Skeletal muscle tissue (tissue), 3 donors: ENCODE measurements at regions not wholly inside any gene's neighbourhood (a gene's known extent, or its start where the extent isn't known, plus 50 kb on each side); places are given as distances from the start of the nearest gene placed in this dataset.

Experiments used
- H3K27ac ChIP-seq: one replicate; pipeline ENCODE4 v1.7.0; 2013; ENCODE audit warnings: mild to moderate bottlenecking, low read depth, low read length, inconsistent platforms
- H3K27me3 ChIP-seq, 3 donors: one replicate each; pipeline ENCODE4 v1.7.0; 2013; ENCODE audit warnings: low read length in 3 of 3; ENCODE audit not compliant: control insufficient read depth in 3 of 3, insufficient read depth in 3 of 3
- H3K36me3 ChIP-seq, 3 donors: one replicate each; pipeline ENCODE4 v1.7.0; 2013; ENCODE audit warnings: low read length in 3 of 3; ENCODE audit not compliant: control insufficient read depth in 3 of 3, insufficient read depth in 3 of 3
- H3K4me1 ChIP-seq, 3 donors: one replicate each; pipeline ENCODE4 v1.7.0; 2013; ENCODE audit warnings: low read length in 3 of 3, mild to moderate bottlenecking in 3 of 3; ENCODE audit not compliant: control insufficient read depth in 3 of 3, insufficient read depth in 3 of 3
- H3K4me3 ChIP-seq, 3 donors: one replicate each; pipeline ENCODE4 v1.7.0; 2013; ENCODE audit warnings: low read length in 3 of 3
- H3K9ac ChIP-seq, 3 donors: one replicate each; pipeline ENCODE4 v1.7.0; 2013; ENCODE audit warnings: low read length in 3 of 3, mild to moderate bottlenecking in 3 of 3, moderate library complexity in 2 of 3, low read depth in 1 of 3
- H3K9me3 ChIP-seq, 3 donors: one replicate each; pipeline ENCODE4 v1.7.0; 2013; ENCODE audit warnings: low read length in 3 of 3; ENCODE audit not compliant: control insufficient read depth in 3 of 3
- donor health status: Osteomylitis.

- no peaks in the 10 kb centered on the region for H3K9me3 ChIP-seq
- no peaks in the 10 kb centered on the region for H3K36me3 ChIP-seq
- no peaks in the 10 kb centered on the region for H3K27me3 ChIP-seq
- H3K4me3 ChIP-seq = no peak overlapping the region
- H3K4me1 ChIP-seq = no peaks in the 10 kb centered on the region
- no peak overlapping the region for H3K9ac ChIP-seq
- H3K27ac ChIP-seq = no peak overlapping the region
Observed at GRCh38 chr1:199682081-199682480, 345.4 kb upstream of the NR5A2 start.

- H3K27me3 ChIP-seq = no peaks in the 10 kb centered on the region
- no peaks in the 10 kb centered on the region for H3K4me1 ChIP-seq
- no peak overlapping the region for H3K4me3 ChIP-seq
- no peak overlapping the region for H3K27ac ChIP-seq
- no peaks in the 10 kb centered on the region for H3K36me3 ChIP-seq
- H3K9ac ChIP-seq = no peak overlapping the region
- H3K9me3 ChIP-seq = no peaks in the 10 kb centered on the region
Observed at GRCh38 chr1:199684686-199685273, 342.7 kb upstream of the NR5A2 start.

- Histone ChIP-seq H3K27ac (no peak overlapping the region), H3K9me3 (no peaks in the 10 kb centered on the region), H3K36me3 (no peaks in the 10 kb centered on the region), H3K27me3 (no peaks in the 10 kb centered on the region), H3K4me3 (no peak overlapping the region), H3K4me1 (no peaks in the 10 kb centered on the region), H3K9ac (no peak overlapping the region)
Observed at GRCh38 chr1:199685369-199685768, 342.1 kb upstream of the NR5A2 start.

GRCh38 chr1:199687321-199687720 is 340.2 kb upstream of the NR5A2 start:
- Histone ChIP-seq H3K4me3 (no peak overlapping the region), H3K9me3 (no peaks in the 10 kb centered on the region), H3K27ac (no peak overlapping the region)

GRCh38 chr1:199688133-199688676 is 339.3 kb upstream of the NR5A2 start:
- Histone ChIP-seq H3K9me3 (no peaks in the 10 kb centered on the region), H3K36me3 (no peaks in the 10 kb centered on the region), H3K27ac (no peak overlapping the region), H3K4me3 (no peak overlapping the region), H3K4me1 (no peaks in the 10 kb centered on the region), H3K9ac (no peak overlapping the region), H3K27me3 (peaks cover 0 to under 1% (median 0%) of the 10 kb centered on the region in 3 donors)

More at GRCh38 chr1:199687321-199687720, 340.2 kb upstream of the NR5A2 start:
- Histone ChIP-seq H3K27me3 (no peaks in the 10 kb centered on the region), H3K4me1 (no peaks in the 10 kb centered on the region), H3K36me3 (no peaks in the 10 kb centered on the region), H3K9ac (no peak overlapping the region)

- H3K27ac ChIP-seq = no peak overlapping the region
- H3K9me3 ChIP-seq = no peaks in the 10 kb centered on the region
- peaks cover 0 to 4% (median 0%) of the 10 kb centered on the region in 3 donors for H3K27me3 ChIP-seq
- H3K9ac ChIP-seq = no peak overlapping the region
- no peaks in the 10 kb centered on the region for H3K4me1 ChIP-seq
- no peaks in the 10 kb centered on the region for H3K36me3 ChIP-seq
- no peak overlapping the region for H3K4me3 ChIP-seq
Observed at GRCh38 chr1:199688774-199689173, 338.7 kb upstream of the NR5A2 start.

GRCh38 chr1:199690496-199690895 is 337.0 kb upstream of the NR5A2 start:
- Histone ChIP-seq H3K36me3 (no peaks in the 10 kb centered on the region), H3K9ac (no peak overlapping the region)

GRCh38 chr1:199691540-199691939 is 336.0 kb upstream of the NR5A2 start:
- Histone ChIP-seq H3K4me3 (no peak overlapping the region), H3K36me3 (no peaks in the 10 kb centered on the region), H3K27me3 (peaks cover 0 to 4% (median 0%) of the 10 kb centered on the region in 3 donors), H3K9me3 (no peaks in the 10 kb centered on the region), H3K4me1 (no peaks in the 10 kb centered on the region), H3K27ac (no peak overlapping the region), H3K9ac (no peak overlapping the region)

More at GRCh38 chr1:199690496-199690895, 337.0 kb upstream of the NR5A2 start:
- Histone ChIP-seq H3K4me3 (no peak overlapping the region), H3K9me3 (no peaks in the 10 kb centered on the region), H3K4me1 (no peaks in the 10 kb centered on the region), H3K27me3 (peaks cover 0 to 4% (median 0%) of the 10 kb centered on the region in 3 donors), H3K27ac (no peak overlapping the region)

- Histone ChIP-seq H3K9ac (no peak overlapping the region), H3K27me3 (peaks cover 0 to 4% (median 0%) of the 10 kb centered on the region in 3 donors), H3K27ac (no peak overlapping the region), H3K4me1 (no peaks in the 10 kb centered on the region), H3K36me3 (no peaks in the 10 kb centered on the region), H3K9me3 (no peaks in the 10 kb centered on the region), H3K4me3 (no peak overlapping the region)
Observed at GRCh38 chr1:199693724-199694123, 333.8 kb upstream of the NR5A2 start.

- H3K9ac ChIP-seq = no peak overlapping the region
- peaks cover 0 to 4% (median 0%) of the 10 kb centered on the region in 3 donors for H3K27me3 ChIP-seq
- no peaks in the 10 kb centered on the region for H3K4me1 ChIP-seq
- no peaks in the 10 kb centered on the region for H3K36me3 ChIP-seq
- no peaks in the 10 kb centered on the region for H3K9me3 ChIP-seq
- no peak overlapping the region for H3K4me3 ChIP-seq
- no peak overlapping the region for H3K27ac ChIP-seq
Observed at GRCh38 chr1:199696225-199696624, 331.3 kb upstream of the NR5A2 start.
